ENCODE measurements at regions not wholly inside any gene's neighbourhood (a gene's known extent, or its start where the extent isn't known, plus 50 kb on each side); places are given as distances from the start of the nearest gene placed in this dataset.

DNA sequence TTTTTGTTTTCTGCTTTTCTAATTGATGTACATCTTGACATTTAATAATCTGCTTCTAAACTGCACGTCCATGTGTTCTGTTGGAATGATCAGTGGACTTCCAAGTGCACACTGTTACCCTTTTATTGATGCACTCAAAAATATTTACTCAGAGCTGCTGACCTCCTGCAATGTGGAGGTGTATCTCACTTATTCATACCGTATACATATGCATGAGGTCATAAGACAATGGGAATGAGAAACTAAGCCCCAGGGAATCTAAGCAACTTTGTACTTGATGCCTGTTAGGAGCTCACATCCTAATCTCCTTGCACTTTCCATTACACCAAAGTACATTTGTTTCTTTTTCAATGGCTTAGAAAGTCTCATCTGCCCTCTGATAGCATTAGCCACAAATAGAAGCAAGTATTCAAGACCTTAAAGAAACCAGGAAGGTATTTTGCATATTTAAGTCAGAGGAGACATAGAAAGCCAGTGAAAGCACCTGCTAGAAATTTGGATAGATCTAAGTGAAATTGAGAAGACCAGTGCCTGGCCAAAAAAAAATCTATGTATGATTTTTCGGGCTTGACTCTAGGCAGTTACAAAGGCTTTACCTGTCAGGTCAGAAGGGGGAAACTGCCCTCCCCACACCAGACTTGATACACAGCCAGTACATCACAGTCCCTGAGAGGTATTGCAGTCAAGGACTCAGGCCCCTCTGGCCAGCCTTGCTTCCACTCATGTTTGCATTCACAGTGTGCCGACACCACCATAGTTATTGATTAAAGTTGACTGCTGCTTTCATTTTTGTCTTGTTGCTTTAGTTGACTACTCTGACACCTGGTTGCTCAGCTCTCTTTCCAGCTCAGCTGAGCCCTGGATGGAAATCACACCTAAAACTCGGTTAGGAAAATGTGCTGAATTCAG, 391.7 kb upstream of the CYRIA start:
- H3K36me3 Mint-ChIP-seq (ENCODE audit: low read depth): no peaks in the 10 kb centered on the region
- H3K27me3 Mint-ChIP-seq (ENCODE audit: low read depth): no peaks in the 10 kb centered on the region
- no peaks in the 10 kb centered on the region for H3K9me3 Mint-ChIP-seq
- DNase-seq: no peak
- no peak overlapping the region for H3K27ac Mint-ChIP-seq
- no peaks in the 10 kb centered on the region for H3K4me1 Mint-ChIP-seq (ENCODE audit: low read depth)
- intact Hi-C loops (cut with micrococcal nuclease): no loop called here
- H3K4me3 Mint-ChIP-seq: no peak overlapping the region
- CTCF ChIA-PET: no interaction called here

DNA sequence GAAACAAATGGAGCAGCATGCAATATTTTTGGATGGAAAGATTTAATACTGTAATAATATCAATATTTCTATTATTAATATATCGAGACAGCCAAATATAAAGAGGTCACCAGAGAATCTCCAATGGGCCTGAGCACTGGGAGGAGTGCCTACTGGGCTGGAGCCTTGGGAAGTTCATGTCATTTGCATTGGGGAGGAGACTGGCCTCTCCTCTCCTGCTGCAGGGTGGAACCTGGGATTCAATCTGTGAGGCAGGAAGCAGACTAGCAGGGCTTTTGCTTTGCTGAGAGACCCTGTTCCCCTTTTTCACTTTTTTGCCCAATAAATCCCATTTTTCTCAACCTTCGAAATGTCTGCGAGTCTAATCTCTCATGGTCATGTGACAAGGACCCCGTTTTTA, 390.6 kb upstream of the CYRIA start:
- CTCF ChIA-PET: no interaction called here
- no peaks in the 10 kb centered on the region for H3K4me1 Mint-ChIP-seq (ENCODE audit: low read depth)

DNA sequence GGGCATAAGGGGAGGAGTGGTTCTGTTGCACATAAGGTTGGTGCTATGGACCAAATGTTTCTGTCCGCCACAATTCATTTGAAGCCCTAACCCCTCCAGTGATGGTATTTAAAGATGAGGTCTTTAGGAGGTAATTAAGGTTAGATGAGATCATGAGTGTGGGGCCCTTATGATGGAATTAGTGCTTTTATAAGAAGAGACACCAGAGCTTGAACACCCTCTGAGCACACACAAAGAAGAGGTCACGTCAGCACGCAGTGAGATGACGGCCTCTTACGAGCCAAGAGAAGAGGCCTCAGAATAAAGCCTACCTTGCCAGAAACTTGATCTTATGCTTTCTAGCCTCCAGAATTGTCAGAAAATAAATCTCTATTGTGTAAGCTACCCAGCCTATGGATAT, 386.4 kb upstream of the CYRIA start:
- no peaks in the 10 kb centered on the region for H3K36me3 Mint-ChIP-seq (ENCODE audit: low read depth)
- H3K4me1 Mint-ChIP-seq (ENCODE audit: low read depth): no peaks in the 10 kb centered on the region
- CTCF ChIA-PET: interaction anchor here (0.7 kb wide), 1 partner anchor 635 kb away, joined by 4 read pairs; no protein-coding TSS in a partner anchor
- no peak for DNase-seq
- no peak overlapping the region for H3K27ac Mint-ChIP-seq
- no peaks in the 10 kb centered on the region for H3K9me3 Mint-ChIP-seq
- H3K27me3 Mint-ChIP-seq (ENCODE audit: low read depth): no peaks in the 10 kb centered on the region
- no peak overlapping the region for H3K4me3 Mint-ChIP-seq
- intact Hi-C loops (cut with micrococcal nuclease): no loop called here

More for the DNA sequence above, 390.6 kb upstream of the CYRIA start:
- no peaks in the 10 kb centered on the region for H3K36me3 Mint-ChIP-seq (ENCODE audit: low read depth)
- no peak for DNase-seq
- intact Hi-C loops (cut with micrococcal nuclease): no loop called here
- H3K4me3 Mint-ChIP-seq: no peak overlapping the region
- H3K27ac Mint-ChIP-seq: no peak overlapping the region
- H3K9me3 Mint-ChIP-seq: no peaks in the 10 kb centered on the region
- no peaks in the 10 kb centered on the region for H3K27me3 Mint-ChIP-seq (ENCODE audit: low read depth)

DNA sequence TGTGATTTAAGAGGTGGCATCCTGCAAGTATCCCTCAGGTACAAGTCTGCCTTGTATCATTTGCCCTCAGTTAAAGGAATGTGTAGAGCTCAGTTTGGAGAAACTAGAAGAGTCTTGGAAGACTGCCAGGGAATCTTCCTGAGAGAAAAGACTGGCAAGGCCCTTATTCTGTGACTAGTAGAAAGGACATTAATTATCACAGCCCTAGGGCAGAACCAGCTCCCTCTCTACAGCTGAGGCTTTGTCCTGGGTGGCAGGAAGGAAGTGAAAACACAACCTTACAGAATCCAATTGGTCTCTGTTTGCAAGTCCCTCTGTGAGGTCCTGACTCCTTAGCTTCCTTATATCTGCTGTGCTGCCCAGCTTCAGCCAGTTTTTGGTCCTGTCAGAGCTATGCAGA, 385.9 kb upstream of the CYRIA start:
- Mint-ChIP-seq H3K4me3 (no peak overlapping the region), H3K27ac (no peak overlapping the region), H3K4me1 (ENCODE audit: low read depth) (no peaks in the 10 kb centered on the region), H3K27me3 (ENCODE audit: low read depth) (no peaks in the 10 kb centered on the region), H3K36me3 (ENCODE audit: low read depth) (no peaks in the 10 kb centered on the region), H3K9me3 (no peaks in the 10 kb centered on the region)
- intact Hi-C loops (cut with micrococcal nuclease): no loop called here
- CTCF ChIA-PET: no interaction called here
- DNase-seq: no peak

DNA sequence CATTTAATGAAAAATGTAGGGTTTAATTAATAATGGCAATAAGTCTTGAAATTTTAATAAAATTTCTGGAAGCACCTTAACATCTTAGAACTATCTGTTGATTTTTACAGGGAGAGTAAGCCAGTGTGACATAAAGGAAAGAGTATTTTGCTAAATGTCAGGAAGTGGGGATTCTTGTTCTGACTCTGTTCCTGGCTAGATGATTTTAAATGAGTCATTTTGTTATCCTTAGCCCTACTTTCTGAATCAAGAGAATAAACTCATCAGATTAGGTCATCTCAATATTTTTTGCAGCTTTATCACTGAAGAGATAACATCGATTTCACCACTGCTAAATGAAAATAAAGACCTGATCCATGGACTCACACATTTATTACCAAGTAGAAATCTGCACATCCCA, 377.5 kb upstream of the CYRIA start:
- CTCF ChIA-PET: no interaction called here
- Mint-ChIP-seq H3K36me3 (ENCODE audit: low read depth) (no peaks in the 10 kb centered on the region), H3K4me1 (ENCODE audit: low read depth) (no peaks in the 10 kb centered on the region), H3K4me3 (no peak overlapping the region), H3K27me3 (ENCODE audit: low read depth) (no peaks in the 10 kb centered on the region), H3K27ac (no peak overlapping the region), H3K9me3 (peaks cover 9% of the 10 kb centered on the region)
- intact Hi-C loops (cut with micrococcal nuclease): no loop called here
- no peak for DNase-seq

DNA sequence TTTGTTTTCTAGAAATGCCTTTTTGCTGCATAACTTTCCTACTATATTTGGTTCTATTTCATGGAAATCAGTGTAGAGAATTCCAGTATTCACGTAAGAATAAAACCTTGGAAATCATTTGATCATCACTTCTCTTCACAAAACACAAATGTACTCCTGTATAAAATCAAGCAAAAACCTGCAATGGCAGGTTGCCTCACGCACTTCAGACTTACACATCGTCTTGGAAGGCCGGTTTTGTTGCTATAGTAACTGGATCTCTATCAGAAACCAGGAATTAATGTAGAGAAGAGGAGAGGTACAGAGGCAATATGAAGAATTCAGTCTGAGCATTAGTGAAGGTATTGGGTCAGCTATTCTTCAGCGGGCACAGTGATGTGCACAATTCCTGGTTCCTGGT, 370.7 kb upstream of the CYRIA start:
- no peaks in the 10 kb centered on the region for H3K36me3 Mint-ChIP-seq (ENCODE audit: low read depth)
- H3K4me1 Mint-ChIP-seq (ENCODE audit: low read depth): no peaks in the 10 kb centered on the region
- no peak overlapping the region for H3K4me3 Mint-ChIP-seq
- no peak overlapping the region for H3K27ac Mint-ChIP-seq
- H3K27me3 Mint-ChIP-seq (ENCODE audit: low read depth): no peaks in the 10 kb centered on the region
- intact Hi-C loops (cut with micrococcal nuclease): no loop called here
- peaks cover 1% of the 10 kb centered on the region for H3K9me3 Mint-ChIP-seq
- no peak for DNase-seq
- CTCF ChIA-PET: no interaction called here

DNA sequence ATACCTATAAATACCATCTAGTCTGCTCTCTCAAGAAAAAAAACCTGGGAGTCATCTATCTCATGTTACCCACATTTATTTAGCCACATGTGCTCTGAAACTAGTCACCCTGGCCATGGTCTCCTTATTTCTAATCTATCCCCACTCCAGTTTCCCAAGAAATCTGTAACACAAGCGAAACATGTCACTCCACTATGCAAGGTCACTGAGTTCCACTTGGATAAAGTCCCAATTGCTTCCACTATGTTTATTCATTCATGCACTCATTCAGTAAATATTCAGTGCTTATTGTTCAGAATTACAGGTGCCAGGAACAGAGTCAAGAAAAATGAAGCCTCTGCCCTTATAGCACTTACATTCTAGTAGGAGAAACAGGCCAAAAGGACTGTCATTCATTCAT, 369.4 kb upstream of the CYRIA start:
- Mint-ChIP-seq H3K27me3 (ENCODE audit: low read depth) (no peaks in the 10 kb centered on the region), H3K4me1 (ENCODE audit: low read depth) (no peaks in the 10 kb centered on the region), H3K27ac (no peak overlapping the region), H3K4me3 (no peak overlapping the region), H3K9me3 (no peaks in the 10 kb centered on the region), H3K36me3 (ENCODE audit: low read depth) (no peaks in the 10 kb centered on the region)
- DNase-seq: no peak
- CTCF ChIA-PET: no interaction called here
- intact Hi-C loops (cut with micrococcal nuclease): no loop called here

DNA sequence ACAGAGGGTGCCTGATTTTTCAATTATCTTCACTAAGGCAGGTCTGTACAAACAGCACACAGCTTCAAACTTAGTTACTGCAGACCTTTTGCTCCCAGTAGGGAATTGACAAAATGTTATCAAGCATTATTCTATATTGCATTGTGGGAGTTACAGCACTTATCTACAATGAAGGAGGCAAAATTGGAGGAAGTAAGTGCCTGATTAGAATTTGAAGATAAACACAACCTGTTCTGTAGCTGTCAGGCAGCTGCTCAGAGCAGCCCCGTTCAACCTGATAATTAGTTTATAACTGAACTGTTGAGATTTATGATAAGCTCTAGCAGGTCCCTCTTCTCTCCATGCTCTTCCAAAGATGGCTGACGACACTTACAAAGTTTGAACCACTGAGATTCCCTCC, 364.4 kb upstream of the CYRIA start:
- intact Hi-C loops (cut with micrococcal nuclease): no loop called here
- CTCF ChIA-PET: interaction anchor here (0.8 kb wide), 1 partner anchor 8 kb away, joined by 3 read pairs; no protein-coding TSS in a partner anchor
- Mint-ChIP-seq H3K27ac (no peak overlapping the region), H3K27me3 (ENCODE audit: low read depth) (no peaks in the 10 kb centered on the region), H3K4me3 (no peak overlapping the region), H3K9me3 (no peaks in the 10 kb centered on the region), H3K36me3 (ENCODE audit: low read depth) (no peaks in the 10 kb centered on the region), H3K4me1 (ENCODE audit: low read depth) (no peaks in the 10 kb centered on the region)
- DNase-seq: no peak

DNA sequence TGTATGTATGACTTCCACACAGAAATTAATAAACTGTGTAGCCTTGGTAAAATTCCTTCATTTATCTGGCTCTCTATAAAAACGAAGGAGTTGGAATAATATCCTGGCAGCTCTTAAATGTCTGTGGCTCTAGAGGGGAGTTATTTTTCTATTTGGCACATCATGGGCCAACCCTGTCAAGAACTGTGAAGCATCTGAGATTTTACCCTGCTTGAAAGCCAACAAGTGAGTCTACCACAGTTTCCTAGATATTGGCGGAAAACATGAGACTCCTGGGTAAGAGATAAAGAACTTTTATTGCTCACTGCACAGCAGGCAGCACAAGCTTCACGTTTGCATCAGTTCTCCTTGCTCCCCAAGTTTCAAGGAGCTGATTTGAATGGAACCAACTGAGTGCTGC, 346.7 kb upstream of the CYRIA start:
- Mint-ChIP-seq H3K27me3 (ENCODE audit: low read depth) (no peaks in the 10 kb centered on the region), H3K9me3 (peaks cover 4% of the 10 kb centered on the region), H3K4me1 (ENCODE audit: low read depth) (no peaks in the 10 kb centered on the region), H3K36me3 (ENCODE audit: low read depth) (no peaks in the 10 kb centered on the region), H3K4me3 (no peak overlapping the region), H3K27ac (no peak overlapping the region)
- CTCF ChIA-PET: no interaction called here
- DNase-seq: no peak
- intact Hi-C loops (cut with micrococcal nuclease): no loop called here

DNA sequence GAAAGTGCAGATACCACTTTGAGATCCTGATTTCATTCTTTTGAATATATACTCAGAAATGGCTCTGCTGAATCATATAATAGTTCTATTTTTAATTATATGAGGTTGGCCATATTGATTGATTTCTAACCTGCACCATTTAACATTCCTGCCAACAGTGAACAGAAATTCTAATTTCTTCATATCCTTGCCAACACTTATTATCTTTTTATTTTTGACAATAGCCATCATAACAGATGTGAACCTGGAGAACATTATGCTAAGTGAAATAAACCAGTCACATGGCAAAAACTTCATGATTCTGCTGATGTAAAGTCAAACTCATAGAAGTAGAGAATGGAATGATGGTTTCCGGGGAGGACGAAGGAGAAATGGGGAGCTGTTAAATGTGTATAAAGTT, 344.5 kb upstream of the CYRIA start:
- Mint-ChIP-seq H3K4me3 (no peak overlapping the region), H3K36me3 (ENCODE audit: low read depth) (no peaks in the 10 kb centered on the region), H3K27me3 (ENCODE audit: low read depth) (no peaks in the 10 kb centered on the region), H3K27ac (no peak overlapping the region), H3K9me3 (peaks cover 2% of the 10 kb centered on the region), H3K4me1 (ENCODE audit: low read depth) (no peaks in the 10 kb centered on the region)
- no peak for DNase-seq
- intact Hi-C loops (cut with micrococcal nuclease): no loop called here
- CTCF ChIA-PET: no interaction called here

DNA sequence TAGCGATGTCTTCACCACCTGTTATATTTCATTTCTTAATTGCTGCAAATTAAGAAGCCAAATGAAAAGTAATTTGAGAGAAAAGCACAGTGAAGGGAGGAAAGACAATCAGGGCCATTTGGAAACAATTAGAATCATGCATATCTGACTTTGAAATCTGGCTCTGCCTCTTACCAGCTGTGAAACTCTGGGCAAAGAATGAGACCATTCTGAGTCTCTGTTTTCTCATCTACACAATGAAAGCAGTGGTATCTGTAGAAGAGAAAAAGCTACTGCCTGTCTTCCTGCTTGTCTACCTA, 334.5 kb upstream of the CYRIA start:
- Mint-ChIP-seq H3K4me3 (no peak overlapping the region), H3K27ac (no peak overlapping the region), H3K27me3 (ENCODE audit: low read depth) (no peaks in the 10 kb centered on the region), H3K9me3 (peaks cover 12% of the 10 kb centered on the region), H3K36me3 (ENCODE audit: low read depth) (no peaks in the 10 kb centered on the region), H3K4me1 (ENCODE audit: low read depth) (no peaks in the 10 kb centered on the region)
- CTCF ChIA-PET: no interaction called here
- no peak for DNase-seq
- intact Hi-C loops (cut with micrococcal nuclease): no loop called here

DNA sequence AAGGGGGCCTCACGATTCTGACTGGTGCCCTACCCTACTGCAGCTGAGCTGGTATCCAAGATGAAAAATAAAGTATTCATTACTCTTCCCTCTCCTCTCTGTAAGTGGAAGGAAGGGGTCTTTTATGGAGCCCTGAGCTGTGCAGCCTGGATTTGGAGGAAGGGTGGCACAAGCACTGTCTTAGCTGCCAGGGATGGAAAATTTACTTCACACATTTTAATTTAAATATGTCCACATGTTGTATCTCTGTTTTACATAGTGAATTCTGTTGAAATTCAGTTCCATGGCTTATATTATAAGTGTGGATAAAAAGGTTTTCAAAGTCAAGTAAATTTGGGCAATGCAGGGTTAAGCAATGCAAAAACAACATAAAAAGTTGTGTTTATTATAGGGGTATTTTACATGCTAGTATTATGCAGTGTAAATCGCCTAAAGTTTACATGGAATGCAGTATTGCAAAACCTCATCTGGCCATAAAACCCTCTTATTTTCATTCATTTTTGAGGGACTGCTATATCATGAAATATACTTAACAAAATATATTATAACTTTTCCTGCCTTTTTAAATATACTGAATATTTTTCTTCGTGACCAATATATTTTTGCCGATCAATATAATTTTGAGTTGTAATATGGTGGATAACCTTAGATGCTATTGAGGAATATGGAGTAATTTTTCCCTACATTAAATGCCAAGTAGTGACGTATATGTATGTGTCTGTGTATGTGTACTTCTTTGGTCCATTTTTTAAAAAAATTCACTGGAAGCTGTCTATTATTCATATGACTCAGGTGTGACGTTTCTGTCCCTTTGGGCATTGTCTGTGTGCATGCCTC, 333.9 kb upstream of the CYRIA start:
- no peaks in the 10 kb centered on the region for H3K27me3 Mint-ChIP-seq (ENCODE audit: low read depth)
- no peaks in the 10 kb centered on the region for H3K4me1 Mint-ChIP-seq (ENCODE audit: low read depth)
- H3K4me3 Mint-ChIP-seq: no peak overlapping the region
- no peak for DNase-seq
- no peaks in the 10 kb centered on the region for H3K36me3 Mint-ChIP-seq (ENCODE audit: low read depth)
- H3K27ac Mint-ChIP-seq: no peak overlapping the region
- intact Hi-C loops (cut with micrococcal nuclease): no loop called here
- CTCF ChIA-PET: no interaction called here
- peaks cover 14% of the 10 kb centered on the region for H3K9me3 Mint-ChIP-seq

DNA sequence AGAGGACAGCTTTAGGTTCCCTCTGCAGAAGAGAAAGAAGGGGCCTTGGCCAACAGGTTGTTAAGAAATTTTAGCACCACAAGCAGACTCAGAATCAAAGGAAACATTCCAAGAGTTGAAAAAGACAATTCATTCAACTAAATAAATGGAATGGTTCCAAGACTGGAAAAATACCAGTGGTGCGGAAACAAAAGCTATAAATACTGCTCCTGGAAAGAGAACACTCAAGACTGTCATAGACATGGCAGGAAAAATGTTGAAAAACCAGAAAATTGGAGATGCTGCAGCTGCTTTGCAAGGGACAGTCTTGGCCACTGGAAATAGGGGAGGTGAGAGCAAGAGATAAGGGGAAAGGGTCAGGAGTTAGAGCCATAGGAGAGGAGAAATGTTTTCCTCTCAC, 312.7 kb upstream of the CYRIA start:
- H3K9me3 Mint-ChIP-seq: no peaks in the 10 kb centered on the region
- H3K4me1 Mint-ChIP-seq (ENCODE audit: low read depth): no peaks in the 10 kb centered on the region
- no peaks in the 10 kb centered on the region for H3K36me3 Mint-ChIP-seq (ENCODE audit: low read depth)
- intact Hi-C loops (cut with micrococcal nuclease): no loop called here
- CTCF ChIA-PET: no interaction called here
- no peak overlapping the region for H3K4me3 Mint-ChIP-seq
- no peak overlapping the region for H3K27ac Mint-ChIP-seq
- no peak for DNase-seq
- H3K27me3 Mint-ChIP-seq (ENCODE audit: low read depth): no peaks in the 10 kb centered on the region

Measured in activated naive CD4-positive, alpha-beta T cell treated with anti-CD3 and anti-CD28 coated beads for 36 hours (primary cell).